ENCODE measurements at regions not wholly inside any gene's neighbourhood (a gene's known extent, or its start where the extent isn't known, plus 50 kb on each side); places are given as distances from the start of the nearest gene placed in this dataset.

- Histone ChIP-seq H3K4me3 (ENCODE audit: low read length in 3 of 3) (no peak overlapping the region), H3K9ac (ENCODE audit: low read length in 3 of 3) (no peak overlapping the region), H3K27me3 (ENCODE audit: control insufficient read depth, insufficient read depth, low read length) (no peaks in the 10 kb centered on the region), H3K4me1 (ENCODE audit: control insufficient read depth in 2 of 3, insufficient read depth in 2 of 3, low read depth in 1 of 3, low read length in 3 of 3) (no peaks in the 10 kb centered on the region), H3K27ac (ENCODE audit: low read depth in 2 of 2, low read length in 2 of 2) (no peak overlapping the region), H3K9me3 (ENCODE audit: control insufficient read depth in 2 of 3, insufficient read depth in 1 of 3, low read length in 3 of 3) (no peaks in the 10 kb centered on the region), H3K36me3 (ENCODE audit: control insufficient read depth in 2 of 3, insufficient read depth in 3 of 3, low read length in 3 of 3) (no peaks in the 10 kb centered on the region)
- FAIRE-seq (no peak), DNase-seq (no peak)
- TF ChIP-seq, protein P1, sequence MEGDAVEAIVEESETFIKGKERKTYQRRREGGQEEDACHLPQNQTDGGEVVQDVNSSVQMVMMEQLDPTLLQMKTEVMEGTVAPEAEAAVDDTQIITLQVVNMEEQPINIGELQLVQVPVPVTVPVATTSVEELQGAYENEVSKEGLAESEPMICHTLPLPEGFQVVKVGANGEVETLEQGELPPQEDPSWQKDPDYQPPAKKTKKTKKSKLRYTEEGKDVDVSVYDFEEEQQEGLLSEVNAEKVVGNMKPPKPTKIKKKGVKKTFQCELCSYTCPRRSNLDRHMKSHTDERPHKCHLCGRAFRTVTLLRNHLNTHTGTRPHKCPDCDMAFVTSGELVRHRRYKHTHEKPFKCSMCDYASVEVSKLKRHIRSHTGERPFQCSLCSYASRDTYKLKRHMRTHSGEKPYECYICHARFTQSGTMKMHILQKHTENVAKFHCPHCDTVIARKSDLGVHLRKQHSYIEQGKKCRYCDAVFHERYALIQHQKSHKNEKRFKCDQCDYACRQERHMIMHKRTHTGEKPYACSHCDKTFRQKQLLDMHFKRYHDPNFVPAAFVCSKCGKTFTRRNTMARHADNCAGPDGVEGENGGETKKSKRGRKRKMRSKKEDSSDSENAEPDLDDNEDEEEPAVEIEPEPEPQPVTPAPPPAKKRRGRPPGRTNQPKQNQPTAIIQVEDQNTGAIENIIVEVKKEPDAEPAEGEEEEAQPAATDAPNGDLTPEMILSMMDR (IDR thresholded peaks at IDR 0.05; ENCODE audit: borderline replicate concordance, extremely low read depth, insufficient read depth): no peak
- intact Hi-C loops (cut with DNase I): no loop called here
These were observed 150.3 kb downstream of the PTGER3 start for GRCh38 chr1:70897273-70897672.

DNA sequence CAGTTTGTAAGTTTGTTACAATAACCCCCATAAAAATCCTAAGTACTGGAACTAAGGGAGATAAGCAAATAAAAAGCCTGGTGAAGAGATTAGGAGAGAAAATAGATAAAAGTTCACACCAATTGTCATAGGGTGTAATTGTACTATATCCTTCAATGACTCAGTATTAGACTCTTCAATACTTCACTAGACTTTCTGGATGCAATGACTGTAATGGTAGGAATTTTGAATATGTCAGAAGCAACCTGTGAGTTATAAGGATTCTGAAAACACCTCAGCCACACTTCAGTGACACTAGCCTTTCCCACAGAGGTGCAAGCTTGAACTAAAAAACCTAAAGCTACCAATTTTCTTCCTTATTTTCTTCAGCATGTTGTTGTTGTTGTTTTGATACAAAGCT is 147.9 kb downstream of the PTGER3 start:
- DNase-seq (no peak), FAIRE-seq (no peak)
- Histone ChIP-seq H3K27me3 (ENCODE audit: control insufficient read depth, insufficient read depth, low read length) (no peaks in the 10 kb centered on the region), H3K4me3 (ENCODE audit: low read length in 3 of 3) (no peak overlapping the region), H3K4me1 (ENCODE audit: control insufficient read depth in 2 of 3, insufficient read depth in 2 of 3, low read depth in 1 of 3, low read length in 3 of 3) (no peaks in the 10 kb centered on the region), H3K9ac (ENCODE audit: low read length in 3 of 3) (no peak overlapping the region), H3K9me3 (ENCODE audit: control insufficient read depth in 2 of 3, insufficient read depth in 1 of 3, low read length in 3 of 3) (no peaks in the 10 kb centered on the region), H3K36me3 (ENCODE audit: control insufficient read depth in 2 of 3, insufficient read depth in 3 of 3, low read length in 3 of 3) (no peaks in the 10 kb centered on the region), H3K27ac (ENCODE audit: low read depth in 2 of 2, low read length in 2 of 2) (no peak overlapping the region)
- intact Hi-C loops (cut with DNase I): no loop called here
- TF ChIP-seq, protein P1 (IDR thresholded peaks at IDR 0.05; ENCODE audit: borderline replicate concordance, extremely low read depth, insufficient read depth): no peak

DNA sequence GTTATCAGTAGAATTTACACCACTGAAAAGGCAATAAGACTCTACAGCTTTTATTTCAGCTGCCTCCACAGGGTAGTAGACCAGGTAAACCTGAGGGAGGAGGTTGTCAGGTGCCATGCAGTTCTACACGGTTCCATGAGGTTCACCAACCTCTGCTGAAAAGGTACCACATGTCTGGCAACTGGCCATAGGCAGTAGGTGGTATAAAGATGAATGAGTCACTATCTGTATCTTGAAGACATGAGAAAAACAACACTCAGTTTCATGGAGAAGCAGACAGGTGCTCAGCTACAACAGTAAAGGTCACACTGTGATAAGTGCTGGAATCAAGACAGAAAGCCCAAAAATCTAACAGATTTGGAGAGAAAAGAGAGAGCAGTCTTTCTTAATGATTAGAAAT is 145.4 kb downstream of the PTGER3 start:
- no peaks in the 10 kb centered on the region for H3K9me3 ChIP-seq (ENCODE audit: control insufficient read depth in 2 of 3, insufficient read depth in 1 of 3, low read length in 3 of 3)
- no peak overlapping the region for H3K27ac ChIP-seq (ENCODE audit: low read depth in 2 of 2, low read length in 2 of 2)
- TF ChIP-seq, protein P1 (IDR thresholded peaks at IDR 0.05; ENCODE audit: borderline replicate concordance, extremely low read depth, insufficient read depth): no peak
- H3K4me1 ChIP-seq (ENCODE audit: control insufficient read depth in 2 of 3, insufficient read depth in 2 of 3, low read depth in 1 of 3, low read length in 3 of 3): no peaks in the 10 kb centered on the region
- H3K36me3 ChIP-seq (ENCODE audit: control insufficient read depth in 2 of 3, insufficient read depth in 3 of 3, low read length in 3 of 3): no peaks in the 10 kb centered on the region
- H3K4me3 ChIP-seq (ENCODE audit: low read length in 3 of 3): no peak overlapping the region
- intact Hi-C loops (cut with DNase I): no loop called here
- no peaks in the 10 kb centered on the region for H3K27me3 ChIP-seq (ENCODE audit: control insufficient read depth, insufficient read depth, low read length)
- no peak overlapping the region for H3K9ac ChIP-seq (ENCODE audit: low read length in 3 of 3)
- no peak for FAIRE-seq
- no peak for DNase-seq

DNA sequence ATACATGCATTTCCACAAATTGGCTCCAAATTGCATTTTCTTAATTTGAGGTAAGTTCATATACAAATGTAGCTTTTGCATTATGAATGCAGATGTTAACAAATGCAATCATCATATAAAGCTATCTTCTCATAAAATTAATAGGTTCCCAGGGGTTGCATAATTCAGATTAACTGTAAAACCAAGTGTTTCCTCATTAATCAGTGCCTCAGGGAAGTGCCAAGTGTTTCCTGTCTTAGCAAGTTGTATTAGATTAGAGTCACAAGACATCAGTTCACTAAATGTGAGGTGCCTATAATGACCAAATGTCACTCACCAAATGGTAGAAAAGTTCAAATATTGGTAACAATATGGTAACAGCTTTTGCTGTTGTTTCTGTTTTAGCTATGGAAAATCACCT is 140.8 kb downstream of the PTGER3 start:
- TF ChIP-seq, protein P1 (IDR thresholded peaks at IDR 0.05; ENCODE audit: borderline replicate concordance, extremely low read depth, insufficient read depth): no peak
- DNase-seq (no peak), FAIRE-seq (no peak)
- Histone ChIP-seq H3K36me3 (ENCODE audit: control insufficient read depth in 2 of 3, insufficient read depth in 3 of 3, low read length in 3 of 3) (no peaks in the 10 kb centered on the region), H3K9me3 (ENCODE audit: control insufficient read depth in 2 of 3, insufficient read depth in 1 of 3, low read length in 3 of 3) (no peaks in the 10 kb centered on the region), H3K27me3 (ENCODE audit: control insufficient read depth, insufficient read depth, low read length) (no peaks in the 10 kb centered on the region), H3K4me3 (ENCODE audit: low read length in 3 of 3) (no peak overlapping the region), H3K9ac (ENCODE audit: low read length in 3 of 3) (no peak overlapping the region), H3K27ac (ENCODE audit: low read depth in 2 of 2, low read length in 2 of 2) (no peak overlapping the region), H3K4me1 (ENCODE audit: control insufficient read depth in 2 of 3, insufficient read depth in 2 of 3, low read depth in 1 of 3, low read length in 3 of 3) (no peaks in the 10 kb centered on the region)
- intact Hi-C loops (cut with DNase I): no loop called here

All from kidney (tissue), 13 donors.